Activated B cell treated with CpG ODN at 0.5 μM for 24 hours (primary cell): ENCODE measurements at regions not wholly inside any gene's neighbourhood (a gene's known extent, or its start where the extent isn't known, plus 50 kb on each side); places are given as distances from the start of the nearest gene placed in this dataset.
"Not testable (repeated sequence)": the region's sequence is repeated elsewhere in the genome, so short reads cannot be mapped to it uniquely, and the experiment has no call there.

Source experiments
- ATAC-seq: fragments of 200-7000 bp; cut with Tn5 transposase; one replicate; pipeline ENCODE4 v1.10.0; 2021; ENCODE audit warnings: low read depth, mild to moderate bottlenecking, moderate library complexity
- CTCF ChIA-PET: fragments of 350-600 bp; sonication (Branson Sonifier 250); formaldehyde crosslinking; loops from one replicate; lab custom pipeline; 2021; ENCODE audit warnings: antibody characterized with exemption; lab: Charles Lee
- POLR2A ChIA-PET: fragments of 350-600 bp; sonication (Branson Sonifier 250); formaldehyde crosslinking; loops from one replicate; lab custom pipeline; 2021; ENCODE audit warnings: antibody characterized with exemption; lab: Charles Lee
- DNase-seq: peaks from one replicate; pipeline ENCODE4 v3.0.0; 2022
- H3K27ac Mint-ChIP-seq: one replicate; pipeline ENCODE4 v1.8.0; 2020; ENCODE audit warnings: mixed read lengths
- H3K27me3 Mint-ChIP-seq: one replicate; pipeline ENCODE4 v1.8.0; 2021; ENCODE audit warnings: mixed read lengths
- H3K36me3 Mint-ChIP-seq: one replicate; pipeline ENCODE4 v1.8.0; 2021; ENCODE audit warnings: low read depth, mixed read lengths
- H3K4me1 Mint-ChIP-seq: one replicate; pipeline ENCODE4 v1.8.0; 2021; ENCODE audit warnings: mixed read lengths
- H3K4me3 Mint-ChIP-seq: one replicate; pipeline ENCODE4 v1.8.0; 2020; ENCODE audit warnings: mild to moderate bottlenecking, mixed read lengths
- H3K9me3 Mint-ChIP-seq: one replicate; pipeline ENCODE4 v1.8.0; 2020; ENCODE audit warnings: mixed read lengths
- intact Hi-C: fragments of 100-400 bp; cut with micrococcal nuclease; formaldehyde crosslinking; loops from one replicate; pipeline ENCODE4 v1.15.1; 2024
- TF ChIP-seq, protein P1 (sequence below): fragments of 200-600 bp; IDR thresholded peaks from one replicate; pipeline ENCODE4 v1.8.0; 2022; ENCODE audit warnings: antibody characterized with exemption, mild to moderate bottlenecking

DNA sequence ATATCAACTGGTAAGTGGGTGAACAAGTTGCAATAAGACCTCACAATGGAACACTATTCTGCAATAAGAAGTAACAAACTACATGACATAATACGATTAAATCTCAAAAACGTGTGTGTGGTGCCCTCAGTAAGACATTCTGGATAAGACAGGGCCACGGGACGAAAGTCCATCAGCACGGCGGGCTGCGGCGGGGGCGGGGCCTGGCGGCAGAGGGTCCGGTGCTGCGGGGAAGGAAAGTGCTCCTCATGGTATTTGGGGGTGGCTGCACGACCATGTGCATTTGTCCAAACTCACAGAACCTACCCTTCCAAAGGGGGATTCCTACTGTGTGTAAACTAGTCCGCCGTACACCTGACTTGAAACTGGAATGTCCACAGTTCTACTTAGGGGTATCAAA lies 341.8 kb downstream of the TCERG1L start:
- DNase-seq = no peak
- no peaks in the 10 kb centered on the region for H3K36me3 Mint-ChIP-seq

DNA sequence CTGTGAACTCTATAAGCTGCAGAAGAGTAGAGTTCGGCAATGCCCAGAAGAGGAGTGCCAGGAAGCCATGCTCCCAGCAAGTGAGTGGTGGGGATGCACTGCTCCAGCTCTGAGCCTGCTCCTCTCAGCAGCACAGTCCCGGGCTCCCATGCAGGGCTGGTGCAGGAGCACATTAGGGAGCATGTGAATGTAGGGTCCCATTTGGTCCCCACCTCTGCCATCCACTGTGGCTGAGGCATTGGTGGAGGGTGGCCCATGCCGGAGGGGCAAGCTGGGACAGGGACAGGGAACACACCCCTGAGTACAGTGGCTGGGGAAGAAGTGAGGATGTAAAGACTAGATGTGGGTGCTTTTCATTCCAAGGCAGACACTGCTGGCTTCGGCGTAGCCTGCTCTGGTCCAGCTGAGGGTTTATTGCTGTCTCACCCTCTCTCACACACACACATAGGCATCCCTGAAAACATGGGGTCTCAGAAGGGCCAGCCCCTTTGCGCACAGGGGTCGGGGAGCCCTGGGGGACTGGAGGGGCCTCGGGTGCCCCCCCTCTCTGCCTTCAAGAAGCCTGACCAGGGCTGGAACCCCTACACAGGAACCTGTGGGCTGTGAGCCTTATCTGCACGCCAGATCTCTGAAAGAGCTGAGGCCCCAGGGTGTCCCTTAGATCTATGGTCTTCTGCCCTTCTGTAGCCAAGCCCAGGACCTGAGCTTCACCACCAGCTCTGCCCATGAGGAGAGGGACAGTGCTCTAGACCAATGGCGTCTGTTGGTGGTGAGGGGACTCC lies 341.0 kb downstream of the TCERG1L start:
- no peaks in the 10 kb centered on the region for H3K4me1 Mint-ChIP-seq
- ATAC-seq (no peak), DNase-seq (no peak)
- H3K36me3 Mint-ChIP-seq = no peaks in the 10 kb centered on the region
- CTCF ChIA-PET = no interaction called here
- H3K9me3 Mint-ChIP-seq = no peaks in the 10 kb centered on the region
- TF ChIP-seq, protein P1, sequence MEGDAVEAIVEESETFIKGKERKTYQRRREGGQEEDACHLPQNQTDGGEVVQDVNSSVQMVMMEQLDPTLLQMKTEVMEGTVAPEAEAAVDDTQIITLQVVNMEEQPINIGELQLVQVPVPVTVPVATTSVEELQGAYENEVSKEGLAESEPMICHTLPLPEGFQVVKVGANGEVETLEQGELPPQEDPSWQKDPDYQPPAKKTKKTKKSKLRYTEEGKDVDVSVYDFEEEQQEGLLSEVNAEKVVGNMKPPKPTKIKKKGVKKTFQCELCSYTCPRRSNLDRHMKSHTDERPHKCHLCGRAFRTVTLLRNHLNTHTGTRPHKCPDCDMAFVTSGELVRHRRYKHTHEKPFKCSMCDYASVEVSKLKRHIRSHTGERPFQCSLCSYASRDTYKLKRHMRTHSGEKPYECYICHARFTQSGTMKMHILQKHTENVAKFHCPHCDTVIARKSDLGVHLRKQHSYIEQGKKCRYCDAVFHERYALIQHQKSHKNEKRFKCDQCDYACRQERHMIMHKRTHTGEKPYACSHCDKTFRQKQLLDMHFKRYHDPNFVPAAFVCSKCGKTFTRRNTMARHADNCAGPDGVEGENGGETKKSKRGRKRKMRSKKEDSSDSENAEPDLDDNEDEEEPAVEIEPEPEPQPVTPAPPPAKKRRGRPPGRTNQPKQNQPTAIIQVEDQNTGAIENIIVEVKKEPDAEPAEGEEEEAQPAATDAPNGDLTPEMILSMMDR = no peak
- intact Hi-C loops = no loop called here
- POLR2A ChIA-PET = no interaction called here
- no peaks in the 10 kb centered on the region for H3K27me3 Mint-ChIP-seq
- H3K27ac Mint-ChIP-seq = no peak overlapping the region
- no peak overlapping the region for H3K4me3 Mint-ChIP-seq

More for the DNA sequence above, 341.8 kb downstream of the TCERG1L start:
- Mint-ChIP-seq H3K9me3 (no peaks in the 10 kb centered on the region), H3K4me3 (no peak overlapping the region), H3K27me3 (no peaks in the 10 kb centered on the region), H3K4me1 (no peaks in the 10 kb centered on the region), H3K27ac (no peak overlapping the region)
- no peak for ATAC-seq
- intact Hi-C loops = no loop called here
- ChIA-PET POLR2A (no interaction called here), CTCF (no interaction called here)
- TF ChIP-seq, protein P1 = no peak

DNA sequence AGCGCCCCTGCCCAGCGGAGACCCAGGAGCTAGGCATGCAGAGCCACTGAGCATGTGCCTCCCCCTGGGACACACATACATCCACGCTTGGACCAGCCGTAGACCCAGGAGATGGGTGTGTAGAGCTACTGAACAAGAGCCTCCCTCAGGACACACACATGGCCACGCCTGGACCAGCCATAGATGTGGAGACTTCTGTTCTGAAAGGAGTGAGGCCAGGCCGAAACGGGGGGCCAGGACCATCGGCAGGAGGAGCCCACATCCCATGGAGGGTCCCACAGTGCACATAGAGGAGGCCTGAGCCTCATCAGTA lies 340.4 kb downstream of the TCERG1L start:
- no peak for ATAC-seq

DNA sequence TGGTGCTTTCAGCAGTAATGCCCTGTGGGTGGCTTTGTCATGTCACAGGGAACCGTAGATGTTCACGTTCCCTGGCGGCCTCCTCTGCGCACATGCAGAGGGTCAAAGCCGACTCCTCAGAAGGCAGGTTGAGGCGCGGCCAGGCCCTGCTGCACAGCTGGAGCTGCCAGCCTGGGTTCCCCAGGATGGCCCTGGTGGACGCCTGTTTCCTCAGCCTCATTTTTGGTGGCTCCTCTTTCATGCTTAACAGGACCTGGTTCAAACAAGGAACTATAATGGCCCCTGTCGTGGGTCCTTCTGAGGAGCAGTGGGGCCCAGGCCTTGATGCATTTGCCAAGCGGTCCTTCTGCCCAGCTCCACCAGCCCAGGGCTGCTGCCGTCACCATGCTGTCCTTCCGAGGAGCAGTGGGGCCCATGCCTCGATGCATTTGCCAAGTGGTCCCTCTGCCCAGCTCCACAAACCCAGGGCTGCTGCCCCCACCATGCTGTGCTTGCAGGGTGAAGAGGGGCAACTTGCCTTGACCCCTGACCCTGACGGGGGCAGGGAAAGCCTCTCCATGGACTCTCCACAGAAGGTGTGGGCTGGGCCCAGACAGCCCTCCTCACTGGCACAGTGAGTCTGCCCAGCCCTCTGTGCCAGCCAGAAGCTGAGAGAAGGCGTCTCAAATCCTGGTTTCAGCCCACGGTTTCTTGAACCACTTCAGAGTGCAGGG lies 338.2 kb downstream of the TCERG1L start:
- Mint-ChIP-seq H3K9me3 (no peaks in the 10 kb centered on the region), H3K27ac (no peak overlapping the region), H3K27me3 (no peaks in the 10 kb centered on the region), H3K36me3 (no peaks in the 10 kb centered on the region), H3K4me1 (no peaks in the 10 kb centered on the region), H3K4me3 (no peak overlapping the region)
- TF ChIP-seq, protein P1 = no peak
- ChIA-PET CTCF (no interaction called here), POLR2A (no interaction called here)
- intact Hi-C loops = no loop called here
- ATAC-seq (no peak), DNase-seq (no peak)

More for the DNA sequence above, 340.4 kb downstream of the TCERG1L start:
- no peaks in the 10 kb centered on the region for H3K27me3 Mint-ChIP-seq
- no peaks in the 10 kb centered on the region for H3K4me1 Mint-ChIP-seq
- CTCF ChIA-PET = no interaction called here
- TF ChIP-seq, protein P1 = no peak
- no peak overlapping the region for H3K4me3 Mint-ChIP-seq
- DNase-seq = no peak
- H3K27ac Mint-ChIP-seq = no peak overlapping the region
- H3K36me3 Mint-ChIP-seq = no peaks in the 10 kb centered on the region
- POLR2A ChIA-PET = no interaction called here
- intact Hi-C loops = no loop called here
- H3K9me3 Mint-ChIP-seq = no peaks in the 10 kb centered on the region

DNA sequence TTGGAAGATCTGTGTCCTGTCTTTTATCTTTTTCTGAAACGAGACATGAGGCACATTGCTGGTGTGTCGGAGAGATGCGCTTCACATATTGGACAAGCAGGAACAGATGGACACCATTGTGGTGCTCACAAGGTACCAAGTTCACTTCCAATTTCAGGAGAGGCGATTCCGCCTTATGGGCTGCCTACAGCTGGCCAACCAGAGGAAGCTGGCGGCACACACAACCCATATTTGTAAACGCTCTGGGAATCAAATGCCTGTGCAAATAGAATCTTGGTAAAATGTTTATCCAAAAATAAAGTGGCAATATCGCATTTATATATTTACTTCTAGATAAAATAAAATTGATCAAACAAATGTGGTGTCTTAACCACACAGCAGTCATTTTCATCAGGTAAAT lies 337.4 kb downstream of the TCERG1L start:
- ATAC-seq (no peak), DNase-seq (no peak)
- TF ChIP-seq, protein P1 = no peak
- Mint-ChIP-seq H3K4me1 (no peaks in the 10 kb centered on the region), H3K9me3 (no peaks in the 10 kb centered on the region), H3K27me3 (no peaks in the 10 kb centered on the region), H3K4me3 (no peak overlapping the region), H3K36me3 (no peaks in the 10 kb centered on the region), H3K27ac (no peak overlapping the region)
- intact Hi-C loops = no loop called here
- ChIA-PET POLR2A (no interaction called here), CTCF (no interaction called here)

DNA sequence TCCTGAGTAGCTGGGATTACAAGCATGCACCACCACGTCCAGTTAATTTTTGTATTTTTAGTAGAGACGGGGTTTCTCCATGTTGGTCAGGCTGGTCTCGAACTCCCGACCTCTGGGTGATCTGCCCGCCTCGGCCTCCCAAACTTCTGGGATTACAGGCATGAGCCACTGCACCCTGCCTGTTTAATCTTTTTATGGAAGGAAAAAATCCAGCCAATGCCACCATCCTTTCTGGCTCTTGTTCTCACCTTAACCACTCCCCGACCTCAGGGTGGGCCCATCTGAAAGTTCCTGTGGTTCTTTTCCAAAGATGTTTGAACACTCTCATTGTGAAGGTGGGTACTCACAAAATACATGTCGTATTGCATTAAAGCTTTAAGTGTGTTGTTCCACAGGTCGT lies 336.2 kb downstream of the TCERG1L start:
- H3K27me3 Mint-ChIP-seq, H3K4me3 Mint-ChIP-seq, H3K4me1 Mint-ChIP-seq, ATAC-seq, H3K27ac Mint-ChIP-seq, H3K9me3 Mint-ChIP-seq, CTCF ChIA-PET, intact Hi-C loops, DNase-seq, POLR2A ChIA-PET, H3K36me3 Mint-ChIP-seq: not testable (repeated sequence)
